ENCODE measurements at regions not wholly inside any gene's neighbourhood (a gene's known extent, or its start where the extent isn't known, plus 50 kb on each side); places are given as distances from the start of the nearest gene placed in this dataset.

GRCh38 chr15:91478717-91479191 lies 374.8 kb upstream of the SLCO3A1 start (continued):
- TF ChIP-seq CUX1 (IDR thresholded peaks at IDR 0.05; ENCODE audit: insufficient replicate concordance, low read depth, low read length) = no peak
- TF ChIP-seq RCOR1 (conservative IDR thresholded peaks at IDR 0.05; ENCODE audit: low read depth, low read length) = no peak
- TF ChIP-seq, protein P1, sequence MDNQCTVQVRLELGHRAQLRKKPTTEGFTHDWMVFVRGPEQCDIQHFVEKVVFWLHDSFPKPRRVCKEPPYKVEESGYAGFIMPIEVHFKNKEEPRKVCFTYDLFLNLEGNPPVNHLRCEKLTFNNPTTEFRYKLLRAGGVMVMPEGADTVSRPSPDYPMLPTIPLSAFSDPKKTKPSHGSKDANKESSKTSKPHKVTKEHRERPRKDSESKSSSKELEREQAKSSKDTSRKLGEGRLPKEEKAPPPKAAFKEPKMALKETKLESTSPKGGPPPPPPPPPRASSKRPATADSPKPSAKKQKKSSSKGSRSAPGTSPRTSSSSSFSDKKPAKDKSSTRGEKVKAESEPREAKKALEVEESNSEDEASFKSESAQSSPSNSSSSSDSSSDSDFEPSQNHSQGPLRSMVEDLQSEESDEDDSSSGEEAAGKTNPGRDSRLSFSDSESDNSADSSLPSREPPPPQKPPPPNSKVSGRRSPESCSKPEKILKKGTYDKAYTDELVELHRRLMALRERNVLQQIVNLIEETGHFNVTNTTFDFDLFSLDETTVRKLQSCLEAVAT (IDR thresholded peaks at IDR 0.05) = no peak
- no peak for TF ChIP-seq POLR2A (IDR thresholded peaks at IDR 0.05; ENCODE audit: low read depth, low read length)
- TF ChIP-seq PAX5 (IDR thresholded peaks at IDR 0.05; ENCODE audit: borderline replicate concordance, low read depth, low read length) = no peak
- TF ChIP-seq SUZ12 (IDR thresholded peaks at IDR 0.05; ENCODE audit: unreplicated experiment) = no peak

DNA sequence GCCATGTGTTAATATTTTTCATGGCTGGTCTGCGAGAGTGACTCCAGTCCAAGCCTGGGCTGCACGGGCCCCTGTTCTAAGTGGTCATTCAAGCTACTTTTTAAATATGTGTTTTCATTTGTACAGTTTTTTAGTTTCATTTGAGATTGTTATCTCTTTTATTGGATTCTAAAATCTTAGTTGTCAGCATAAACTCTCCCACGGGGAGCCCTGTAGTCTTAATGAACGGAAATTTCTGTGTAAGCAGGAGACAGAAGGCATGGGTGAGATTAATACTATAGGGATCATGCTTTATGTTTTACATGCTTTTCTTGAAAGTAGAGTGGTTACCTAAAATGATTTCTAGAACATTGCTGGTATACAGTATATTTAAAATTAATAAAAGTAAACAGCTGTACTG lies 373.1 kb upstream of the SLCO3A1 start:
- H3K36me3 ChIP-seq (ENCODE audit: control insufficient read depth in 2 of 2, insufficient read depth in 2 of 2, low read length in 1 of 2) = no peaks in the 10 kb centered on the region
- no peak overlapping the region for H3K27ac ChIP-seq (ENCODE audit: control insufficient read depth, insufficient read depth)
- no peaks in the 10 kb centered on the region for H3K79me2 ChIP-seq (ENCODE audit: control insufficient read depth, insufficient read depth, low read length)
- no TSS peak for BruUV-seq (replicated peaks)
- H2AFZ ChIP-seq (ENCODE audit: control insufficient read depth, low read depth, low read length) = no peak overlapping the region
- no peak for DNase-seq (ENCODE audit: low read depth, low spot score)
- ChIA-PET POLR2A (no interaction called here), SMC1A (ENCODE audit: uncharacterized antibody, unreplicated experiment) (no interaction called here), RAD21 (ENCODE audit: unreplicated experiment) (no interaction called here), CTCF (no interaction called here)
- H3K4me3 ChIP-seq = no peak overlapping the region
- H3K4me1 ChIP-seq (ENCODE audit: control insufficient read depth, insufficient read depth, low read length) = no peaks in the 10 kb centered on the region
- no peak for ATAC-seq
- in situ Hi-C loops (cut with MboI) (no loop called here), intact Hi-C loops (cut with micrococcal nuclease; ENCODE audit: unreplicated experiment) (no loop called here)
- no peaks in the 10 kb centered on the region for H3K9me3 ChIP-seq (replicated peaks; ENCODE audit: control insufficient read depth, insufficient read depth, low read length)
- no peaks in the 10 kb centered on the region for H4K20me1 ChIP-seq (ENCODE audit: control insufficient read depth, insufficient read depth)
- no peak for TF ChIP-seq EGR1 (IDR thresholded peaks at IDR 0.05; ENCODE audit: borderline replicate concordance in 1 of 2, low read depth in 2 of 2, low read length in 2 of 2)
- TF ChIP-seq SMARCA5 (IDR thresholded peaks at IDR 0.05) = no peak
- no peak for TF ChIP-seq ESRRA (IDR thresholded peaks at IDR 0.05; ENCODE audit: low read length)
- no peak for TF ChIP-seq ZNF217 (IDR thresholded peaks at IDR 0.05)
- TF ChIP-seq PAX8 (IDR thresholded peaks at IDR 0.05) = no peak
- H3K9ac ChIP-seq (ENCODE audit: control insufficient read depth, insufficient read depth, low read length) = no peak overlapping the region
- 30% methylated on average over 4 of the region's 4 CpGs for WGBS (ENCODE audit: insufficient coverage, insufficient replicate concordance, low lambda C conversion rate, missing lambda C conversion rate)
- H3K4me2 ChIP-seq (ENCODE audit: control insufficient read depth, insufficient read depth) = no peak overlapping the region
- FAIRE-seq = no peak
- no peaks in the 10 kb centered on the region for H3K27me3 ChIP-seq (replicated peaks in 1 of 2; ENCODE audit: control insufficient read depth in 2 of 2, insufficient read depth in 2 of 2, low read length in 1 of 2)
